ENCODE measurements at regions not wholly inside any gene's neighbourhood (a gene's known extent, or its start where the extent isn't known, plus 50 kb on each side); places are given as distances from the start of the nearest gene placed in this dataset.

- no peak for DNase-seq
Observed at GRCh38 chr14:26932606-26933005, 334.8 kb upstream of the NOVA1 start.

- DNase-seq: no peak
Observed at GRCh38 chr14:26933431-26933830, 335.6 kb upstream of the NOVA1 start.

GRCh38 chr14:26934151-26934550, 336.3 kb upstream of the NOVA1 start:
- DNase-seq: no peak

- no peak for DNase-seq
Observed at GRCh38 chr14:26935733-26936132, 337.9 kb upstream of the NOVA1 start.

GRCh38 chr14:26938054-26938453, 340.2 kb upstream of the NOVA1 start:
- DNase-seq: no peak

- no peak for DNase-seq
Observed at GRCh38 chr14:26939755-26940154, 341.9 kb upstream of the NOVA1 start.

- DNase-seq: no peak
Observed at GRCh38 chr14:26941521-26941920, 343.7 kb upstream of the NOVA1 start.

- DNase-seq: no peak
Observed at GRCh38 chr14:26947265-26947664, 349.4 kb upstream of the NOVA1 start.

- DNase-seq: no peak
Observed at GRCh38 chr14:26959437-26959836, 361.6 kb upstream of the NOVA1 start.

GRCh38 chr14:26959972-26960660, 362.3 kb upstream of the NOVA1 start:
- DNase-seq: no peak

- DNase-seq: no peak
Observed at GRCh38 chr14:26963711-26964110, 365.9 kb upstream of the NOVA1 start.

GRCh38 chr14:26965490-26965889, 367.7 kb upstream of the NOVA1 start:
- no peak for DNase-seq

- DNase-seq: no peak
Observed at GRCh38 chr14:26966908-26967307, 369.1 kb upstream of the NOVA1 start.

GRCh38 chr14:26974965-26975364, 377.1 kb upstream of the NOVA1 start:
- DNase-seq: no peak

- DNase-seq: no peak
Observed at GRCh38 chr14:26982071-26982470, 384.2 kb upstream of the NOVA1 start.

- peak; percentile 3 for DNase-seq
Observed at GRCh38 chr14:26984311-26985177, 386.7 kb upstream of the NOVA1 start.

GRCh38 chr14:26987744-26988363, 390.0 kb upstream of the NOVA1 start:
- DNase-seq: no peak

- DNase-seq: no peak
Observed at GRCh38 chr14:26990946-26991345, 393.1 kb upstream of the NOVA1 start.

GRCh38 chr14:26992403-26993115, 394.7 kb upstream of the NOVA1 start:
- DNase-seq: no peak

GRCh38 chr14:26993556-26993955, 395.7 kb upstream of the NOVA1 start:
- DNase-seq: no peak

GRCh38 chr14:26995301-26995700, 397.5 kb upstream of the NOVA1 start:
- DNase-seq: no peak

GRCh38 chr14:26996246-26996645, 398.4 kb upstream of the NOVA1 start:
- no peak for DNase-seq

- DNase-seq: no peak
Observed at GRCh38 chr14:27002179-27002578, 404.3 kb upstream of the NOVA1 start.
